ENCODE measurements at regions not wholly inside any gene's neighbourhood (a gene's known extent, or its start where the extent isn't known, plus 50 kb on each side); places are given as distances from the start of the nearest gene placed in this dataset.
"Not testable (repeated sequence)": the region's sequence is repeated elsewhere in the genome, so short reads cannot be mapped to it uniquely, and the experiment has no call there.

- H3K9ac ChIP-seq (ENCODE audit: low read depth in 1 of 2, low read length in 2 of 2) = no peak overlapping the region
- H3K4me1 ChIP-seq (ENCODE audit: control insufficient read depth in 2 of 2, insufficient read depth in 2 of 2, low read length in 2 of 2) = no peaks in the 10 kb centered on the region
- no peaks in the 10 kb centered on the region for H3K36me3 ChIP-seq (ENCODE audit: control insufficient read depth in 2 of 2, insufficient read depth in 2 of 2, low read length in 2 of 2)
- H3K9me3 ChIP-seq (ENCODE audit: control insufficient read depth in 2 of 2, low read length in 2 of 2) = no peaks in the 10 kb centered on the region
- no peaks in the 10 kb centered on the region for H3K27me3 ChIP-seq (ENCODE audit: control insufficient read depth in 2 of 2, insufficient read depth in 2 of 2, low read length in 2 of 2)
- H3K27ac ChIP-seq (ENCODE audit: low read depth in 2 of 2, low read length in 2 of 2) = no peak overlapping the region
- H3K4me3 ChIP-seq (ENCODE audit: low read length in 2 of 2) = no peak overlapping the region
Measured at GRCh38 chr9:24841993-24842392, 296.3 kb upstream of the IZUMO3 start.

GRCh38 chr9:24832307-24832706 is 286.6 kb upstream of the IZUMO3 start:
- no peaks in the 10 kb centered on the region for H3K9me3 ChIP-seq (ENCODE audit: control insufficient read depth in 2 of 2, low read length in 2 of 2)
- H3K4me1 ChIP-seq (ENCODE audit: control insufficient read depth in 2 of 2, insufficient read depth in 2 of 2, low read length in 2 of 2) = no peaks in the 10 kb centered on the region
- H3K4me3 ChIP-seq (ENCODE audit: low read length in 2 of 2) = no peak overlapping the region
- H3K27ac ChIP-seq (ENCODE audit: low read depth in 2 of 2, low read length in 2 of 2) = no peak overlapping the region
- H3K9ac ChIP-seq (ENCODE audit: low read depth in 1 of 2, low read length in 2 of 2) = no peak overlapping the region
- no peaks in the 10 kb centered on the region for H3K36me3 ChIP-seq (ENCODE audit: control insufficient read depth in 2 of 2, insufficient read depth in 2 of 2, low read length in 2 of 2)
- H3K27me3 ChIP-seq (ENCODE audit: control insufficient read depth in 2 of 2, insufficient read depth in 2 of 2, low read length in 2 of 2) = no peaks in the 10 kb centered on the region

- H3K27me3 ChIP-seq (ENCODE audit: control insufficient read depth in 2 of 2, insufficient read depth in 2 of 2, low read length in 2 of 2) = no peaks in the 10 kb centered on the region
- H3K9ac ChIP-seq (ENCODE audit: low read depth in 1 of 2, low read length in 2 of 2) = no peak overlapping the region
- H3K36me3 ChIP-seq (ENCODE audit: control insufficient read depth in 2 of 2, insufficient read depth in 2 of 2, low read length in 2 of 2) = no peaks in the 10 kb centered on the region
- no peak overlapping the region for H3K4me3 ChIP-seq (ENCODE audit: low read length in 2 of 2)
- H3K27ac ChIP-seq (ENCODE audit: low read depth in 2 of 2, low read length in 2 of 2) = no peak overlapping the region
- no peaks in the 10 kb centered on the region for H3K4me1 ChIP-seq (ENCODE audit: control insufficient read depth in 2 of 2, insufficient read depth in 2 of 2, low read length in 2 of 2)
- H3K9me3 ChIP-seq (ENCODE audit: control insufficient read depth in 2 of 2, low read length in 2 of 2) = no peaks in the 10 kb centered on the region
Measured at GRCh38 chr9:24828687-24829086, 283.0 kb upstream of the IZUMO3 start.

DNA sequence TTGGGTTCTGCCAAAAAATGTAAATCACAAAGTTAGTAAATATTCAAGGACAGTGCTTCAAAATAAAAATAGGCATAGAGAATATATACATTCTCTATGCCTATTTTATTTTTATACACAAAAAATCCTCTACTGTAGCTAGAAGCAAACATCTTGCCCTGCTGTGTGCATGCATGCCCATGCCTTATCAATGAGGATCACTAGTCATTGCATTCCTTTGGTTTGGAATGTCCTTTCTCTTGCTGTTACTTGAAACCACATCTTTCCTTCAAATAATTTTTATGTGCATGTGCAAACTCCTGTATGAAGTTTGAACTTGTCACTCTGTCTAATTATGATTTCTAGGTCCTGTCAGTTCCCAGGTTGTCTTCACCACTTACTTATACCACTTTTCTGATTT is 278.9 kb upstream of the IZUMO3 start:
- Histone ChIP-seq H3K9ac (ENCODE audit: low read depth in 1 of 2, low read length in 2 of 2) (no peak overlapping the region), H3K9me3 (ENCODE audit: control insufficient read depth in 2 of 2, low read length in 2 of 2) (no peaks in the 10 kb centered on the region), H3K36me3 (ENCODE audit: control insufficient read depth in 2 of 2, insufficient read depth in 2 of 2, low read length in 2 of 2) (no peaks in the 10 kb centered on the region), H3K27ac (ENCODE audit: low read depth in 2 of 2, low read length in 2 of 2) (no peak overlapping the region), H3K4me1 (ENCODE audit: control insufficient read depth in 2 of 2, insufficient read depth in 2 of 2, low read length in 2 of 2) (no peaks in the 10 kb centered on the region), H3K27me3 (ENCODE audit: control insufficient read depth in 2 of 2, insufficient read depth in 2 of 2, low read length in 2 of 2) (no peaks in the 10 kb centered on the region), H3K4me3 (ENCODE audit: low read length in 2 of 2) (no peak overlapping the region)

GRCh38 chr9:24820196-24820595 is 274.5 kb upstream of the IZUMO3 start:
- no peaks in the 10 kb centered on the region for H3K36me3 ChIP-seq (ENCODE audit: control insufficient read depth in 2 of 2, insufficient read depth in 2 of 2, low read length in 2 of 2)
- no peak overlapping the region for H3K27ac ChIP-seq (ENCODE audit: low read depth in 2 of 2, low read length in 2 of 2)
- H3K4me1 ChIP-seq (ENCODE audit: control insufficient read depth in 2 of 2, insufficient read depth in 2 of 2, low read length in 2 of 2) = no peaks in the 10 kb centered on the region
- no peak overlapping the region for H3K4me3 ChIP-seq (ENCODE audit: low read length in 2 of 2)
- no peak overlapping the region for H3K9ac ChIP-seq (ENCODE audit: low read depth in 1 of 2, low read length in 2 of 2)
- no peaks in the 10 kb centered on the region for H3K9me3 ChIP-seq (ENCODE audit: control insufficient read depth in 2 of 2, low read length in 2 of 2)
- no peaks in the 10 kb centered on the region for H3K27me3 ChIP-seq (ENCODE audit: control insufficient read depth in 2 of 2, insufficient read depth in 2 of 2, low read length in 2 of 2)

GRCh38 chr9:24817756-24818155 is 272.1 kb upstream of the IZUMO3 start:
- no peaks in the 10 kb centered on the region for H3K27me3 ChIP-seq (ENCODE audit: control insufficient read depth in 2 of 2, insufficient read depth in 2 of 2, low read length in 2 of 2)
- H3K4me3 ChIP-seq (ENCODE audit: low read length in 2 of 2) = no peak overlapping the region
- no peaks in the 10 kb centered on the region for H3K4me1 ChIP-seq (ENCODE audit: control insufficient read depth in 2 of 2, insufficient read depth in 2 of 2, low read length in 2 of 2)
- H3K27ac ChIP-seq (ENCODE audit: low read depth in 2 of 2, low read length in 2 of 2) = no peak overlapping the region
- H3K36me3 ChIP-seq (ENCODE audit: control insufficient read depth in 2 of 2, insufficient read depth in 2 of 2, low read length in 2 of 2) = no peaks in the 10 kb centered on the region
- no peak overlapping the region for H3K9ac ChIP-seq (ENCODE audit: low read depth in 1 of 2, low read length in 2 of 2)
- H3K9me3 ChIP-seq (ENCODE audit: control insufficient read depth in 2 of 2, low read length in 2 of 2) = no peaks in the 10 kb centered on the region

DNA sequence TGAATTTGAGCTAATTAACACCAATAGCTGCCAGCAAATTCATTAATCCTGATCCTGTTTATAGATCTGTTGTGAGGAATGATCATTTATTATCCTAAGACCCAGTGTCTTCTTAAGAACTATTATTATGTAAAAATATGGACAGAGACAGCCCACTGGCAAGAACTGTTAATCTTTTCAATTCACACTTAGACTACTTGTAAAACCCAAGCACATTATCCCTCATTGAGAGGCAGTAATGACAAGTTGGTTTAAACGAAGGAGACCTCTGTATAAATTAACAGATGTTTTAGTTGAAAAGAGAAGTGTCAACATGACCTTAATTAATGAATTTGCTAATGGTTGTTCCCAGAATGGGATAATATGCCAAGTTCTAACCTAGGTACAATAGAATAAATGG is 270.3 kb upstream of the IZUMO3 start:
- no peaks in the 10 kb centered on the region for H3K27me3 ChIP-seq (ENCODE audit: control insufficient read depth in 2 of 2, insufficient read depth in 2 of 2, low read length in 2 of 2)
- no peaks in the 10 kb centered on the region for H3K4me1 ChIP-seq (ENCODE audit: control insufficient read depth in 2 of 2, insufficient read depth in 2 of 2, low read length in 2 of 2)
- H3K9me3 ChIP-seq (ENCODE audit: control insufficient read depth in 2 of 2, low read length in 2 of 2) = no peaks in the 10 kb centered on the region
- no peak overlapping the region for H3K9ac ChIP-seq (ENCODE audit: low read depth in 1 of 2, low read length in 2 of 2)
- H3K4me3 ChIP-seq (ENCODE audit: low read length in 2 of 2) = no peak overlapping the region
- H3K36me3 ChIP-seq (ENCODE audit: control insufficient read depth in 2 of 2, insufficient read depth in 2 of 2, low read length in 2 of 2) = no peaks in the 10 kb centered on the region
- H3K27ac ChIP-seq (ENCODE audit: low read depth in 2 of 2, low read length in 2 of 2) = no peak overlapping the region

DNA sequence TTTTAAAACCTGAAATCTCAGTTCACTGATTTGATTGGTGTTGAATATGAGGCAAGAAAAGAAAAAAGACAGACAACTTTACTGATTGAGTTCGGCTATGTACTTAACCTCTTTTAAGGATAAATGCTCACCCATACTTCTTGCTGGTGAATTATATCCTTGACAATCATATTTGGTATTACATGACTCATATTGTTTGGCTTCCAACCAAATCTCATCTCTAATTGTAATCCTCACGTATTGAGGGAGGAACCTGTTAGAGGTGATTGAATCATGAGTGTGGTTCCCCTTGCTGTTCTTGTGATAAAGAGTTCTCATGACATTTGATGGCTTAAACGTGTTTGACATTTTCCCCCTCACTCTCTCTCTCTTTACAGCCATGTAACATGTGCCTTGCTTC is 255.6 kb upstream of the IZUMO3 start:
- Histone ChIP-seq H3K4me1 (ENCODE audit: control insufficient read depth in 2 of 2, insufficient read depth in 2 of 2, low read length in 2 of 2) (no peaks in the 10 kb centered on the region), H3K9me3 (ENCODE audit: control insufficient read depth in 2 of 2, low read length in 2 of 2) (no peaks in the 10 kb centered on the region), H3K36me3 (ENCODE audit: control insufficient read depth in 2 of 2, insufficient read depth in 2 of 2, low read length in 2 of 2) (no peaks in the 10 kb centered on the region), H3K27me3 (ENCODE audit: control insufficient read depth in 2 of 2, insufficient read depth in 2 of 2, low read length in 2 of 2) (no peaks in the 10 kb centered on the region), H3K4me3 (ENCODE audit: low read length in 2 of 2) (no peak overlapping the region), H3K9ac (ENCODE audit: low read depth in 1 of 2, low read length in 2 of 2) (no peak overlapping the region), H3K27ac (ENCODE audit: low read depth in 2 of 2, low read length in 2 of 2) (no peak overlapping the region)

DNA sequence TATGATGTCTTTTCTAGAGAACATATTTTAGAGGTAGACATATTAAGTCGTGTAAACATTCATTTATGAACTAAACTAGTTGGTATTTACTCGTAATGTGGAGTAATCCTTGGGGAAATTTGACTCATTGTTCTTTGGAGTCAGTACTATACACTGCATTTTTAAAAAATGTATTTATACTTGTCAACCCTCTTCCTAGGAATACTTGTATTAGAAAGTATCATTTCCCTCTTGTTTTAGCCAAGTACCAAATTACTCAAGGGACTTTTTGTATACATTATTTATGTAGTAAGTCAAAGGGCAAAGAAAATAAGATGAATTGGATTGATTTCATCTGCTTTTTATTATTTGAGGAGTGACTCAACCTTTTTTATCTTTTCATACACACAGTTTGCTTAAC is 248.1 kb upstream of the IZUMO3 start:
- no peaks in the 10 kb centered on the region for H3K4me1 ChIP-seq (ENCODE audit: control insufficient read depth in 2 of 2, insufficient read depth in 2 of 2, low read length in 2 of 2)
- H3K27me3 ChIP-seq (ENCODE audit: control insufficient read depth in 2 of 2, insufficient read depth in 2 of 2, low read length in 2 of 2) = no peaks in the 10 kb centered on the region
- H3K4me3 ChIP-seq (ENCODE audit: low read length in 2 of 2) = no peak overlapping the region
- H3K9me3 ChIP-seq (ENCODE audit: control insufficient read depth in 2 of 2, low read length in 2 of 2) = no peaks in the 10 kb centered on the region
- no peak overlapping the region for H3K27ac ChIP-seq (ENCODE audit: low read depth in 2 of 2, low read length in 2 of 2)
- H3K36me3 ChIP-seq (ENCODE audit: control insufficient read depth in 2 of 2, insufficient read depth in 2 of 2, low read length in 2 of 2) = no peaks in the 10 kb centered on the region
- H3K9ac ChIP-seq (ENCODE audit: low read depth in 1 of 2, low read length in 2 of 2) = no peak overlapping the region

DNA sequence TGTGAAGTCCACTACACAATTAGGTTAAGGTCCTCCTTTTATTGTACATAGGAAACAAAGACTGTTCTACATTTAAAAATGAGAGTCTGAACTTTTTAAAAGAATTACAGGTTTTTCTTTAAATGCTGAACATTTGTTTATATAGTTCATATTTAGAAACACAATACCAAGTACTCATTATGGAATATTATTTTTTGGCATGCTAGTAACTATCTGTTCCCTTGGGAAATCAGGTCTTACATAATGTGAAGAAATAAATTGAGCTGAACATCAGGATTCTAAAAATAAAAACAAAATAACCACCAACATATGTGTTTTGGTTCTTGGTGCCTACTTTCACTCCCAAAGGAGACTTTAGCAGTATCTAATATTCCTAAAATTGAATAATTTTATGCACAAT is 230.5 kb upstream of the IZUMO3 start:
- no peaks in the 10 kb centered on the region for H3K9me3 ChIP-seq (ENCODE audit: control insufficient read depth in 2 of 2, low read length in 2 of 2)
- H3K4me1 ChIP-seq (ENCODE audit: control insufficient read depth in 2 of 2, insufficient read depth in 2 of 2, low read length in 2 of 2) = no peaks in the 10 kb centered on the region
- no peaks in the 10 kb centered on the region for H3K27me3 ChIP-seq (ENCODE audit: control insufficient read depth in 2 of 2, insufficient read depth in 2 of 2, low read length in 2 of 2)
- H3K9ac ChIP-seq (ENCODE audit: low read depth in 1 of 2, low read length in 2 of 2) = no peak overlapping the region
- no peaks in the 10 kb centered on the region for H3K36me3 ChIP-seq (ENCODE audit: control insufficient read depth in 2 of 2, insufficient read depth in 2 of 2, low read length in 2 of 2)
- no peak overlapping the region for H3K4me3 ChIP-seq (ENCODE audit: low read length in 2 of 2)
- no peak overlapping the region for H3K27ac ChIP-seq (ENCODE audit: low read depth in 2 of 2, low read length in 2 of 2)

GRCh38 chr9:24774199-24774598 is 228.5 kb upstream of the IZUMO3 start:
- not testable (repeated sequence) for H3K9ac ChIP-seq (ENCODE audit: low read depth in 1 of 2, low read length in 2 of 2); H3K9me3 ChIP-seq (ENCODE audit: control insufficient read depth in 2 of 2, low read length in 2 of 2); H3K36me3 ChIP-seq (ENCODE audit: control insufficient read depth in 2 of 2, insufficient read depth in 2 of 2, low read length in 2 of 2); H3K27me3 ChIP-seq (ENCODE audit: control insufficient read depth in 2 of 2, insufficient read depth in 2 of 2, low read length in 2 of 2); H3K27ac ChIP-seq (ENCODE audit: low read depth in 2 of 2, low read length in 2 of 2); H3K4me3 ChIP-seq (ENCODE audit: low read length in 2 of 2); H3K4me1 ChIP-seq (ENCODE audit: control insufficient read depth in 2 of 2, insufficient read depth in 2 of 2, low read length in 2 of 2)

All from mucosa of rectum (tissue), 2 donors.